H9 (cell line): ENCODE measurements at regions not wholly inside any gene's neighbourhood (a gene's known extent, or its start where the extent isn't known, plus 50 kb on each side); places are given as distances from the start of the nearest gene placed in this dataset.

Source experiments
- DNase-seq: peaks from one replicate; pipeline ENCODE4 v3.0.0-alpha.2; 2017
- H2AFZ ChIP-seq: one replicate; pipeline ENCODE4 v1.6.1; 2013; ENCODE audit warnings: mild to moderate bottlenecking, low read length, control low read depth, moderate library complexity
- H2AK5ac ChIP-seq: 2 replicates; pipeline ENCODE4 v1.6.1; 2013; ENCODE audit warnings: low read length, control low read depth, mixed read lengths; ENCODE audit not compliant: insufficient read length
- H2BK120ac ChIP-seq: one replicate; pipeline ENCODE4 v1.6.1; 2013; ENCODE audit warnings: low read depth, mild to moderate bottlenecking, low read length, control low read depth, inconsistent platforms; ENCODE audit not compliant: poor library complexity, severe bottlenecking
- H2BK12ac ChIP-seq: 2 replicates; pipeline ENCODE4 v1.6.1; 2013; ENCODE audit warnings: low read length, control low read depth, mixed read lengths, low read depth; ENCODE audit not compliant: insufficient read length
- H2BK15ac ChIP-seq: 2 replicates; pipeline ENCODE4 v1.6.1; 2013; ENCODE audit warnings: low read depth, low read length, control low read depth
- H2BK20ac ChIP-seq: one replicate; pipeline ENCODE4 v1.6.1; 2013; ENCODE audit warnings: low read depth, mild to moderate bottlenecking, low read length, control low read depth, inconsistent platforms; ENCODE audit not compliant: poor library complexity, severe bottlenecking
- H2BK5ac ChIP-seq: 2 replicates; pipeline ENCODE4 v1.6.1; 2013; ENCODE audit warnings: low read length, control low read depth, mixed read lengths; ENCODE audit not compliant: insufficient read length
- H3K14ac ChIP-seq: 2 replicates; pipeline ENCODE4 v1.6.1; 2013; ENCODE audit warnings: low read length, control low read depth; ENCODE audit not compliant: insufficient read depth
- H3K18ac ChIP-seq: 2 replicates; pipeline ENCODE4 v1.6.1; 2013; ENCODE audit warnings: low read depth, mild to moderate bottlenecking, mixed read lengths, low read length, control low read depth; ENCODE audit not compliant: insufficient read length
- H3K23ac ChIP-seq: 2 replicates; pipeline ENCODE4 v1.6.1; 2013; ENCODE audit warnings: low read length, control low read depth, mixed read lengths, low read depth; ENCODE audit not compliant: insufficient read length
- H3K23me2 ChIP-seq: 2 replicates; pipeline ENCODE4 v1.6.1; 2013; ENCODE audit warnings: low read depth, mild to moderate bottlenecking, mixed read lengths, low read length, control low read depth; ENCODE audit not compliant: insufficient read length, poor library complexity, severe bottlenecking
- H3K27ac ChIP-seq: 2 replicates; pipeline ENCODE4 v1.5.1; 2013; ENCODE audit warnings: low read length, control low read depth, mixed read lengths, low read depth; ENCODE audit not compliant: insufficient read length
- H3K27me3 ChIP-seq: 2 replicates; pipeline ENCODE4 v1.6.1; 2013; ENCODE audit warnings: low read length, control low read depth, inconsistent platforms; ENCODE audit not compliant: insufficient read depth
- H3K4ac ChIP-seq: 2 replicates; pipeline ENCODE4 v1.6.1; 2013; ENCODE audit warnings: low read depth, mild to moderate bottlenecking, control low read depth, inconsistent platforms, low read length, moderate library complexity
- H3K4me1 ChIP-seq: 2 replicates; pipeline ENCODE4 v1.6.1; 2013; ENCODE audit warnings: low read length, control low read depth, inconsistent platforms; ENCODE audit not compliant: insufficient read depth
- H3K4me2 ChIP-seq: 2 replicates; pipeline ENCODE4 v1.6.1; 2013; ENCODE audit warnings: low read length, control low read depth, mixed read lengths; ENCODE audit not compliant: insufficient read length, insufficient read depth
- H3K56ac ChIP-seq: 2 replicates; pipeline ENCODE4 v1.6.1; 2013; ENCODE audit warnings: low read depth, mild to moderate bottlenecking, mixed read lengths, low read length, control low read depth; ENCODE audit not compliant: insufficient read length
- H3K79me1 ChIP-seq: 2 replicates; pipeline ENCODE4 v1.6.1; 2013; ENCODE audit warnings: low read depth, mild to moderate bottlenecking, moderate library complexity, low read length, control low read depth, inconsistent platforms; ENCODE audit not compliant: insufficient read depth, poor library complexity, severe bottlenecking
- H3K79me2 ChIP-seq: 2 replicates; pipeline ENCODE4 v1.6.1; 2013; ENCODE audit warnings: low read length, control low read depth, inconsistent platforms; ENCODE audit not compliant: insufficient read depth
- H3K9ac ChIP-seq: 2 replicates; pipeline ENCODE4 v1.6.1; 2013; ENCODE audit warnings: low read length, control low read depth, mixed read lengths; ENCODE audit not compliant: insufficient read length; ENCODE audit errors: extremely low read depth
- H3K9me3 ChIP-seq: one replicate; pipeline ENCODE4 v1.6.1; 2013; ENCODE audit warnings: low read depth, low read length, inconsistent platforms; ENCODE audit not compliant: control insufficient read depth
- H3T11ph ChIP-seq: one replicate; pipeline ENCODE4 v1.6.1; 2013; ENCODE audit warnings: mild to moderate bottlenecking, low read length, control low read depth, inconsistent platforms
- H4K20me1 ChIP-seq: one replicate; pipeline ENCODE4 v1.6.1; 2013; ENCODE audit not compliant: control insufficient read depth, insufficient read length, insufficient read depth
- H4K5ac ChIP-seq: 2 replicates; pipeline ENCODE4 v1.6.1; 2013; ENCODE audit warnings: low read depth, mild to moderate bottlenecking, mixed read lengths, low read length, control low read depth; ENCODE audit not compliant: insufficient read length
- H4K8ac ChIP-seq: replicated peaks from 2 replicates; pipeline ENCODE4 v1.6.1; 2013; ENCODE audit warnings: low read length, control low read depth, mixed read lengths, low read depth; ENCODE audit not compliant: insufficient read length
- H4K91ac ChIP-seq: 2 replicates; pipeline ENCODE4 v1.6.1; 2013; ENCODE audit warnings: low read depth, mild to moderate bottlenecking, moderate library complexity, mixed read lengths, low read length, control low read depth; ENCODE audit not compliant: insufficient read length
- H3K27ac Mint-ChIP-seq, 3 experiments: 2 replicates in 2 of 3; 3 replicates in 1 of 3; pipeline ENCODE4 v1.8.0; 2020 to 2021; ENCODE audit warnings: mixed read lengths in 3 of 3, mild to moderate bottlenecking in 1 of 3, moderate library complexity in 1 of 3
- H3K27me3 Mint-ChIP-seq: 2 replicates; pipeline ENCODE4 v1.8.0; 2021; ENCODE audit warnings: low read depth, mild to moderate bottlenecking, moderate library complexity, mixed read lengths
- H3K36me3 Mint-ChIP-seq, 3 experiments: 2 replicates in 2 of 3; 3 replicates in 1 of 3; pipeline ENCODE4 v1.8.0; 2020 to 2021; ENCODE audit warnings: low read depth in 3 of 3, mixed read lengths in 3 of 3; ENCODE audit not compliant: insufficient read depth in 1 of 3
- H3K4me1 Mint-ChIP-seq, 2 experiments: 2 replicates each; pipeline ENCODE4 v1.8.0; 2020; ENCODE audit warnings: mixed read lengths in 2 of 2
- H3K4me3 Mint-ChIP-seq, 2 experiments: 2 replicates in 1 of 2; 3 replicates in 1 of 2; pipeline ENCODE4 v1.8.0; 2020 to 2021; ENCODE audit warnings: mild to moderate bottlenecking in 2 of 2, mixed read lengths in 2 of 2, moderate library complexity in 1 of 2
- H3K9me3 Mint-ChIP-seq, 2 experiments: 2 replicates in 1 of 2; 3 replicates in 1 of 2; pipeline ENCODE4 v1.8.0; 2020; ENCODE audit warnings: mild to moderate bottlenecking in 2 of 2, mixed read lengths in 2 of 2, moderate library complexity in 1 of 2
- CTCF ChIP-seq: fragments of 200-600 bp; sonication (generic); conservative IDR thresholded peaks from 3 replicates; pipeline ENCODE4 v1.8.0; 2021; ENCODE audit warnings: antibody characterized with exemption, mild to moderate bottlenecking
- WGBS: extraction: QIAGEN DNeasy Blood & Tissue Kit; methylation state at CpG from one replicate; pipeline ENCODE4 v1.1.7; 2013; ENCODE audit warnings: missing lambda C conversion rate, low lambda C conversion rate, mixed read lengths; ENCODE audit not compliant: insufficient read length; ENCODE audit errors: extremely low coverage; 5-methylcytosine and 5-hydroxymethylcytosine counted together

GRCh38 chr1:229161740-229162139 lies 109.2 kb upstream of the RAB4A start:
- no peak for TF ChIP-seq CTCF
- Mint-ChIP-seq H3K4me1 (peaks cover 31 to 53% of the 10 kb centered on the region in 2 experiments), H3K36me3 (no peaks in the 10 kb centered on the region), H3K4me3 (no peak overlapping the region), H3K9me3 (no peaks in the 10 kb centered on the region), H3K27ac (no peak overlapping the region), H3K27me3 (peaks cover 2% of the 10 kb centered on the region)
- no peak overlapping the region for H2BK12ac ChIP-seq
- H3K4ac ChIP-seq = no peak overlapping the region
- no peaks in the 10 kb centered on the region for H3K27me3 ChIP-seq
- no peaks in the 10 kb centered on the region for H4K20me1 ChIP-seq
- no peaks in the 10 kb centered on the region; the same call in 1 of the 2 replicates for H3K4me1 ChIP-seq
- no peaks in the 10 kb centered on the region for H3K23me2 ChIP-seq
- no peak overlapping the region for H4K8ac ChIP-seq
- no CpG with 5 or more reads among the region's 2 CpGs for WGBS
- H2AK5ac ChIP-seq = no peak overlapping the region
- no peak overlapping the region for H3K18ac ChIP-seq
- no peak overlapping the region for H4K91ac ChIP-seq
- H3T11ph ChIP-seq = no peak overlapping the region
- no peaks in the 10 kb centered on the region for H3K79me1 ChIP-seq
- H3K27ac ChIP-seq = no peak overlapping the region
- no peak overlapping the region for H2BK5ac ChIP-seq
- no peaks in the 10 kb centered on the region for H3K9me3 ChIP-seq
- H2BK15ac ChIP-seq = no peak overlapping the region
- no peak for DNase-seq
- no peak overlapping the region for H2BK20ac ChIP-seq
- H3K23ac ChIP-seq = no peak overlapping the region
- H3K4me2 ChIP-seq = no peak overlapping the region
- H3K9ac ChIP-seq = no peak overlapping the region
- no peak overlapping the region for H2BK120ac ChIP-seq
- no peaks in the 10 kb centered on the region for H3K79me2 ChIP-seq
- no peak overlapping the region for H3K56ac ChIP-seq
- no peak overlapping the region for H4K5ac ChIP-seq
- no peak overlapping the region for H2AFZ ChIP-seq
- H3K14ac ChIP-seq = no peak overlapping the region
